IMR-90 (cell line): ENCODE measurements at regions not wholly inside any gene's neighbourhood (a gene's known extent, or its start where the extent isn't known, plus 50 kb on each side); places are given as distances from the start of the nearest gene placed in this dataset.

Experiments
- ATAC-seq: fragments of 200-7000 bp; cut with Tn5 transposase; 2 replicates; pipeline ENCODE4 v1.9.1; 2020; ENCODE audit warnings: low read depth, mild to moderate bottlenecking, moderate library complexity
- BruUV-seq: library from RNA; stranded (reverse); fragments of 400-500 nt; replicated peaks from 2 replicates; lab custom pipeline; 2021; lab: Mats Ljungman, UMichigan
- CTCF ChIA-PET: fragments of 300-600 bp; formaldehyde crosslinking; extraction: SDS; loops from one replicate; lab custom pipeline; 2021; ENCODE audit warnings: antibody characterized with exemption; lab: Yijun Ruan, JAX
- POLR2A ChIA-PET: fragments of 300-600 bp; sonication (Branson Sonifier 250); formaldehyde crosslinking; loops from one replicate; lab custom pipeline; 2022; ENCODE audit warnings: antibody characterized with exemption; ENCODE audit not compliant: unreplicated experiment; lab: Charles Lee
- DNase-seq: peaks from one replicate; pipeline ENCODE4 v3.0.0; 2013
- H2AFZ ChIP-seq: replicated peaks from 2 replicates; pipeline ENCODE3; 2013; ENCODE audit warnings: low read length, mild to moderate bottlenecking; ENCODE audit not compliant: poor library complexity
- H2AK5ac ChIP-seq: 2 replicates; pipeline ENCODE4 v1.6.1; 2013; ENCODE audit warnings: low read depth, low read length, inconsistent platforms
- H2AK9ac ChIP-seq: replicated peaks from 2 replicates; pipeline ENCODE3; 2013; ENCODE audit warnings: mild to moderate bottlenecking, low read depth, low read length, moderate library complexity; ENCODE audit not compliant: poor library complexity
- H2BK120ac ChIP-seq: 2 replicates; pipeline ENCODE4 v1.6.1; 2013; ENCODE audit warnings: low read depth, low read length, inconsistent platforms
- H2BK15ac ChIP-seq: 3 replicates; pipeline ENCODE4 v1.6.1; 2013; ENCODE audit warnings: low read depth, low read length, inconsistent platforms
- H2BK20ac ChIP-seq: 2 replicates; pipeline ENCODE4 v1.6.1; 2013; ENCODE audit warnings: low read depth, mild to moderate bottlenecking, inconsistent platforms, low read length, moderate library complexity
- H2BK5ac ChIP-seq: 2 replicates; pipeline ENCODE4 v1.6.1; 2013; ENCODE audit warnings: mild to moderate bottlenecking, low read depth, low read length, inconsistent platforms; ENCODE audit not compliant: poor library complexity, severe bottlenecking
- H3K14ac ChIP-seq: replicated peaks from 2 replicates; pipeline ENCODE4 v1.6.1; 2013; ENCODE audit warnings: low read depth, low read length, inconsistent platforms
- H3K18ac ChIP-seq: 2 replicates; pipeline ENCODE4 v1.6.1; 2013; ENCODE audit warnings: low read depth, low read length, control low read depth
- H3K23ac ChIP-seq: 2 replicates; pipeline ENCODE4 v1.6.1; 2013; ENCODE audit warnings: low read depth, low read length, inconsistent platforms
- H3K27ac ChIP-seq: 2 replicates; pipeline ENCODE4 v1.5.1; 2013; ENCODE audit warnings: mild to moderate bottlenecking, control low read depth, low read length; ENCODE audit not compliant: insufficient read depth
- H3K27me3 ChIP-seq: 2 replicates; pipeline ENCODE4 v1.6.1; 2013; ENCODE audit warnings: low read length; ENCODE audit not compliant: control insufficient read depth, insufficient read depth
- H3K36me3 ChIP-seq: 2 replicates; pipeline ENCODE4 v1.6.1; 2013; ENCODE audit warnings: low read length, mixed read lengths; ENCODE audit not compliant: control insufficient read depth, insufficient read depth
- H3K4ac ChIP-seq: 2 replicates; pipeline ENCODE4 v1.6.1; 2013; ENCODE audit warnings: low read depth, low read length, inconsistent platforms
- H3K4me1 ChIP-seq: 2 replicates; pipeline ENCODE4 v1.6.1; 2013; ENCODE audit warnings: low read length, mixed read lengths; ENCODE audit not compliant: control insufficient read depth, insufficient read depth
- H3K4me2 ChIP-seq: 2 replicates; pipeline ENCODE4 v1.6.1; 2013; ENCODE audit warnings: low read depth, mild to moderate bottlenecking, control low read depth, low read length, moderate library complexity
- H3K4me3 ChIP-seq: 2 replicates; pipeline ENCODE4 v1.5.1; 2013; ENCODE audit warnings: low read depth, mild to moderate bottlenecking, control low read depth, low read length, moderate library complexity; ENCODE audit not compliant: insufficient read depth
- H3K56ac ChIP-seq: 2 replicates; pipeline ENCODE4 v1.6.1; 2013; ENCODE audit warnings: low read length, inconsistent platforms; ENCODE audit not compliant: insufficient read depth; ENCODE audit errors: extremely low read depth
- H3K79me1 ChIP-seq, 2 experiments: 2 replicates each; pipeline ENCODE4 v1.6.1; 2013; ENCODE audit warnings: low read length in 2 of 2, inconsistent platforms in 1 of 2, low read depth in 1 of 2
- H3K9ac ChIP-seq: 2 replicates; pipeline ENCODE4 v1.6.1; 2013; ENCODE audit warnings: low read depth, low read length, control low read depth
- H3K9me1 ChIP-seq: 2 replicates; pipeline ENCODE4 v1.6.1; 2013; ENCODE audit warnings: low read length, inconsistent platforms; ENCODE audit not compliant: insufficient read depth
- H3K9me3 ChIP-seq: 2 replicates; pipeline ENCODE4 v1.6.1; 2013; ENCODE audit warnings: low read length; ENCODE audit not compliant: control insufficient read depth, insufficient read depth
- H4K20me1 ChIP-seq: 2 replicates; pipeline ENCODE4 v1.6.1; 2013; ENCODE audit warnings: low read length, inconsistent platforms; ENCODE audit not compliant: insufficient read depth
- H4K5ac ChIP-seq: 2 replicates; pipeline ENCODE4 v1.6.1; 2013; ENCODE audit warnings: mild to moderate bottlenecking, low read depth, low read length, control low read depth
- H4K8ac ChIP-seq, 2 experiments: 2 replicates each; pipeline ENCODE4 v1.6.1; 2013; ENCODE audit warnings: low read depth in 2 of 2, low read length in 2 of 2, control low read depth in 1 of 2, inconsistent platforms in 1 of 2
- H4K91ac ChIP-seq: 2 replicates; pipeline ENCODE4 v1.6.1; 2013; ENCODE audit warnings: low read depth, low read length, inconsistent platforms; ENCODE audit not compliant: insufficient read depth
- BHLHE40 ChIP-seq: fragments of 150-350 bp; IDR thresholded peaks from 2 replicates; pipeline ENCODE4 v1.6.1; 2016; ENCODE audit warnings: mild to moderate bottlenecking, low read depth, low read length
- CEBPB ChIP-seq: IDR thresholded peaks from 2 replicates; pipeline ENCODE4 v1.6.1; 2012; ENCODE audit warnings: low read depth, low read length, improper control_type of control experiment
- NFE2L2 ChIP-seq: fragments of 150-350 bp; IDR thresholded peaks from 2 replicates; pipeline ENCODE4 v1.6.1; 2016; ENCODE audit warnings: low read depth, mild to moderate bottlenecking, low read length
- POLR2A ChIP-seq: IDR thresholded peaks from 2 replicates; pipeline ENCODE4 v1.6.1; 2012; ENCODE audit warnings: mild to moderate bottlenecking, low read depth, low read length
- RCOR1 ChIP-seq: IDR thresholded peaks from 2 replicates; pipeline ENCODE4 v1.6.1; 2012; ENCODE audit warnings: mild to moderate bottlenecking, low read length, improper control_type of control experiment; ENCODE audit not compliant: insufficient replicate concordance
- WGBS, 2 experiments: methylation state at CpG; one replicate each; pipeline versions ENCODE4 v1.1.5 to v1.1.7; 2013; ENCODE audit warnings: missing lambda C conversion rate in 2 of 2; ENCODE audit not compliant: insufficient read length in 1 of 2; ENCODE audit errors: extremely low coverage in 2 of 2; 5-methylcytosine and 5-hydroxymethylcytosine counted together
- dilution Hi-C: fragments of 300-500 bp; cut with HindIII; formaldehyde crosslinking; loops from one replicate; pipeline ENCODE4 v1.14.3; 2018; ENCODE audit warnings: low sequenced_read_pairs; ENCODE audit not compliant: unreplicated experiment
- in situ Hi-C: fragments of 300-500 bp; cut with MboI; formaldehyde crosslinking; loops from 3 replicates; pipeline ENCODE4 v1.14.3; 2019; ENCODE audit warnings: low sequenced_read_pairs, inconsistent platforms, mixed read lengths
- intact Hi-C: fragments of 100-400 bp; cut with micrococcal nuclease; formaldehyde crosslinking; loops from 2 replicates; pipeline ENCODE4 v1.10.0; 2022

DNA sequence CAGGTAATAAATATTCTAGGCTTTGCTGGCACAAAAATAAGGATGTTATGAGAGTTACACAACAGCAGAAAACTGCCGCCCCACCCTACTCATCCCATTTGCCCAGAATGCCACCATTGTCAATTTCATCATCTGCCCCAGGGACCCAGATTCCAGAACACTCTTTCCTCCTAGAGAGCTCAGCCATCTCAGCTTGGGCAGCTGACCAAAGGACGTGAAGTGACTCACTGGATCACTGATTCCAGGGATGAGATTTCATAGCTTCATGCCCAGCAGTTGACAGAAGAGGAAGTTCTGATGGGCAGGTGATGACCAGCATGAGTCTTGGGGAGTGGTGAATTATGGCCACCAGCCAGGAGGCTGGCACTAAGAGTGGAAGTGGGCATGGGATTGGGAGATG lies 450.3 kb downstream of the RMST start:
- WGBS, 2 experiments = no CpG with 5 or more reads among the region's 2 CpGs
- CTCF ChIA-PET = no interaction called here

More for the DNA sequence above, 450.3 kb downstream of the RMST start:
- ATAC-seq = no peak
- Histone ChIP-seq H3K23ac (no peak overlapping the region), H3K56ac (no peak overlapping the region), H3K14ac (no peak overlapping the region), H3K9me3 (peaks cover 10% of the 10 kb centered on the region; the same call in 1 of the 2 replicates), H3K27me3 (no peaks in the 10 kb centered on the region), H2BK20ac (no peak overlapping the region), H3K36me3 (no peaks in the 10 kb centered on the region), H3K9ac (no peak overlapping the region), H2BK5ac (no peak overlapping the region), H2AK9ac (no peak overlapping the region), H3K4me2 (no peak overlapping the region), H3K4me3 (no peak overlapping the region), H2AK5ac (no peak overlapping the region), H3K18ac (no peak overlapping the region), H3K4ac (no peak overlapping the region), H2AFZ (no peak overlapping the region), H3K4me1 (no peaks in the 10 kb centered on the region), H4K8ac (no peak overlapping the region), H4K91ac (no peak overlapping the region), H4K5ac (no peak overlapping the region), H2BK120ac (no peak overlapping the region), H2BK15ac (no peak overlapping the region), H3K79me1 (no peaks in the 10 kb centered on the region), H3K9me1 (no peaks in the 10 kb centered on the region), H4K20me1 (no peaks in the 10 kb centered on the region), H3K27ac (no peak overlapping the region)
- intact Hi-C loops (no loop called here), dilution Hi-C loops (no loop called here), in situ Hi-C loops (no loop called here)
- TF ChIP-seq POLR2A = no peak
- no peak for TF ChIP-seq CEBPB
- no peak for TF ChIP-seq NFE2L2
- no peak for TF ChIP-seq BHLHE40
- no peak for TF ChIP-seq RCOR1
- BruUV-seq = no TSS peak
- no peak for DNase-seq
- POLR2A ChIA-PET = no interaction called here
